ENCODE measurements at regions not wholly inside any gene's neighbourhood (a gene's known extent, or its start where the extent isn't known, plus 50 kb on each side); places are given as distances from the start of the nearest gene placed in this dataset.

GRCh38 chr6:106885679-106886078, 88.8 kb downstream of the CD24 start:
- Histone ChIP-seq H3K27me3 (no peaks in the 10 kb centered on the region), H3K27ac (peak overlapping the region; percentile 47 to 87 (median 81)), H3K9me3 (no peaks in the 10 kb centered on the region), H3K4me1 (peaks cover 7 to 88% (median 11%) of the 10 kb centered on the region in 3 donors), H3K4me3 (no peak overlapping the region), H3K36me3 (no peaks in the 10 kb centered on the region)
- intact Hi-C loops (cut with DNase I) = no loop called here
- TF ChIP-seq CTCF (IDR thresholded peaks at IDR 0.05) (no peak), POLR2A (IDR thresholded peaks at IDR 0.05) (no peak)
- no peak for DNase-seq
- WGBS, 2 donors = 21 to 37% methylated on average over 4 of the region's 4 CpGs

GRCh38 chr6:106884576-106884975, 90.0 kb downstream of the CD24 start:
- Histone ChIP-seq H3K4me3 (no peak overlapping the region), H3K9me3 (no peaks in the 10 kb centered on the region), H3K36me3 (no peaks in the 10 kb centered on the region), H3K27ac (peak overlapping the region in 3 of 4 donors; percentile 78 to 87 (median 84)), H3K27me3 (no peaks in the 10 kb centered on the region), H3K4me1 (peaks cover 7 to 82% (median 11%) of the 10 kb centered on the region in 3 donors)
- TF ChIP-seq POLR2A (IDR thresholded peaks at IDR 0.05) (no peak), CTCF (IDR thresholded peaks at IDR 0.05) (no peak)
- 88 to 93% methylated on average over 6 of the region's 6 CpGs for WGBS, 2 donors
- DNase-seq = no peak
- intact Hi-C loops (cut with DNase I) = no loop called here

- Histone ChIP-seq H3K4me3 (no peak overlapping the region), H3K4me1 (peaks cover 7 to 75% (median 11%) of the 10 kb centered on the region in 3 donors), H3K36me3 (no peaks in the 10 kb centered on the region), H3K27ac (peak overlapping the region in 3 of 4 donors; percentile 67 to 87 (median 84)), H3K27me3 (no peaks in the 10 kb centered on the region), H3K9me3 (no peaks in the 10 kb centered on the region)
- DNase-seq = no peak
- 45 to 62% methylated on average over 4 of the region's 4 CpGs for WGBS, 2 donors
- no peak for TF ChIP-seq POLR2A (IDR thresholded peaks at IDR 0.05)
- TF ChIP-seq CTCF (IDR thresholded peaks at IDR 0.05) = peak in 2 of 6 experiments; percentile 7 to 28
- intact Hi-C loops (cut with DNase I) = no loop called here
Measured at GRCh38 chr6:106883808-106884262, 90.7 kb downstream of the CD24 start.

GRCh38 chr6:106882601-106883518, 91.7 kb downstream of the CD24 start:
- Histone ChIP-seq H3K4me1 (peaks cover 7 to 65% (median 8%) of the 10 kb centered on the region in 3 donors), H3K9me3 (no peaks in the 10 kb centered on the region), H3K36me3 (no peaks in the 10 kb centered on the region), H3K27me3 (no peaks in the 10 kb centered on the region), H3K4me3 (no peak overlapping the region), H3K27ac (peak overlapping the region in 3 of 4 donors; percentile 67 to 87 (median 84))
- no peak for TF ChIP-seq CTCF (IDR thresholded peaks at IDR 0.05)
- WGBS, 2 donors = 77 to 86% methylated on average over 6 to 8 of the region's 8 CpGs
- intact Hi-C loops (cut with DNase I) = no loop called here
- DNase-seq = no peak

GRCh38 chr6:106882138-106882537, 92.4 kb downstream of the CD24 start:
- peak overlapping the region in 3 of 4 donors; percentile 67 to 87 (median 84) for H3K27ac ChIP-seq
- no peak for DNase-seq
- intact Hi-C loops (cut with DNase I) = no loop called here

More at GRCh38 chr6:106882138-106882537, 92.4 kb downstream of the CD24 start:
- Histone ChIP-seq H3K36me3 (no peaks in the 10 kb centered on the region), H3K4me3 (no peak overlapping the region), H3K27me3 (no peaks in the 10 kb centered on the region), H3K4me1 (peaks cover 6 to 58% (median 7%) of the 10 kb centered on the region in 3 donors), H3K9me3 (no peaks in the 10 kb centered on the region)
- TF ChIP-seq POLR2A (IDR thresholded peaks at IDR 0.05) (no peak), CTCF (IDR thresholded peaks at IDR 0.05) (no peak)

Measured in esophagus squamous epithelium (tissue), 5 donors.